PC-3 (cell line): ENCODE measurements at regions not wholly inside any gene's neighbourhood (a gene's known extent, or its start where the extent isn't known, plus 50 kb on each side); places are given as distances from the start of the nearest gene placed in this dataset.

Source experiments
- EZH2 ChIP-seq: fragments of 300-600 bp; sonication (generic); IDR thresholded peaks from one replicate; pipeline ENCODE4 v1.6.1; 2017; ENCODE audit warnings: antibody characterized with exemption, mild to moderate bottlenecking, low read length; ENCODE audit not compliant: unreplicated experiment
- EZH2phosphoT487 ChIP-seq: fragments of 300-600 bp; sonication (generic); IDR thresholded peaks from 2 replicates; pipeline ENCODE4 v1.6.1; 2018; ENCODE audit warnings: mild to moderate bottlenecking, antibody characterized with exemption, low read length, borderline replicate concordance
- TF ChIP-seq, protein P1 (sequence below): fragments of 300-600 bp; sonication (generic); conservative IDR thresholded peaks from 2 replicates; pipeline ENCODE4 v1.5.1; 2017; ENCODE audit warnings: antibody characterized with exemption, low read depth, mild to moderate bottlenecking, low read length

DNA sequence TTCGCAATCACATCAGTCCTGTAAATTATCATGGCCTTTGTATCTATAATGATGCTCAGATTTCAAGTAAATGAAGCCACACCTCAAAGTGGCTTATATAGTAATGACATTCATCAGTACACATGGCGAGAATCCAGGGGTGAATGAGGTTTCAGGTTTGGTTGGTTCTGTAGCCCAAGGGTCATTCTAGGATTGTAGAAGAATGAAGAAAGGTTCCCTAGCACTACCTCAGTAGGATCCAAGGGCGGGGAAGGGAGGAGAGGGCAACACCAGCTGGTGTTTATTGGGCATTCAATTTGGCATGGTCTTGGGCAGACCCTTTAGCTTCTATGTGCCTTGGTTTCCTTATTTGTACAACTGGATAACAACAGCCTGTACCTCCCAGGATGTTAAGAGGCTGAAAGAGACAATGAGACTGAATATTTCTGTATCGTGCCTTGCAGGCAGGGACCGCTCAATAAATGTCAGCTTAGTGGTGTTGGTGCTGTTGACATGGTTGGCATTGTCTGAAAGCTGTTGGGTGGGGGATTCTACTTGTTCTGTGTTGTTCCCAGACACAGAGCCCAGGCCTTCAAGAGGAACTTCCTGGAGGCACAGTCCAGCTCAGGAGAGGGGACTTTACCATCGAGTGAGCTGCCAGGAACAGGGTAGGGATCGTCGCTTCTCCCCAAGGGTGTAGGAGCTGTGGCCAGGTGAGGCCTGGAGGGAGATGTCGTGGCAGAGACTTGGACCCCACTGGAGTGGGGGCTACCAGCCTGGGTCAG is 388.2 kb downstream of the PTPRU start:
- TF ChIP-seq, protein P1, sequence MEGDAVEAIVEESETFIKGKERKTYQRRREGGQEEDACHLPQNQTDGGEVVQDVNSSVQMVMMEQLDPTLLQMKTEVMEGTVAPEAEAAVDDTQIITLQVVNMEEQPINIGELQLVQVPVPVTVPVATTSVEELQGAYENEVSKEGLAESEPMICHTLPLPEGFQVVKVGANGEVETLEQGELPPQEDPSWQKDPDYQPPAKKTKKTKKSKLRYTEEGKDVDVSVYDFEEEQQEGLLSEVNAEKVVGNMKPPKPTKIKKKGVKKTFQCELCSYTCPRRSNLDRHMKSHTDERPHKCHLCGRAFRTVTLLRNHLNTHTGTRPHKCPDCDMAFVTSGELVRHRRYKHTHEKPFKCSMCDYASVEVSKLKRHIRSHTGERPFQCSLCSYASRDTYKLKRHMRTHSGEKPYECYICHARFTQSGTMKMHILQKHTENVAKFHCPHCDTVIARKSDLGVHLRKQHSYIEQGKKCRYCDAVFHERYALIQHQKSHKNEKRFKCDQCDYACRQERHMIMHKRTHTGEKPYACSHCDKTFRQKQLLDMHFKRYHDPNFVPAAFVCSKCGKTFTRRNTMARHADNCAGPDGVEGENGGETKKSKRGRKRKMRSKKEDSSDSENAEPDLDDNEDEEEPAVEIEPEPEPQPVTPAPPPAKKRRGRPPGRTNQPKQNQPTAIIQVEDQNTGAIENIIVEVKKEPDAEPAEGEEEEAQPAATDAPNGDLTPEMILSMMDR, result no peak
- no peak for TF ChIP-seq EZH2
- TF ChIP-seq EZH2phosphoT487, result no peak
